ENCODE measurements at regions not wholly inside any gene's neighbourhood (a gene's known extent, or its start where the extent isn't known, plus 50 kb on each side); places are given as distances from the start of the nearest gene placed in this dataset.

DNA sequence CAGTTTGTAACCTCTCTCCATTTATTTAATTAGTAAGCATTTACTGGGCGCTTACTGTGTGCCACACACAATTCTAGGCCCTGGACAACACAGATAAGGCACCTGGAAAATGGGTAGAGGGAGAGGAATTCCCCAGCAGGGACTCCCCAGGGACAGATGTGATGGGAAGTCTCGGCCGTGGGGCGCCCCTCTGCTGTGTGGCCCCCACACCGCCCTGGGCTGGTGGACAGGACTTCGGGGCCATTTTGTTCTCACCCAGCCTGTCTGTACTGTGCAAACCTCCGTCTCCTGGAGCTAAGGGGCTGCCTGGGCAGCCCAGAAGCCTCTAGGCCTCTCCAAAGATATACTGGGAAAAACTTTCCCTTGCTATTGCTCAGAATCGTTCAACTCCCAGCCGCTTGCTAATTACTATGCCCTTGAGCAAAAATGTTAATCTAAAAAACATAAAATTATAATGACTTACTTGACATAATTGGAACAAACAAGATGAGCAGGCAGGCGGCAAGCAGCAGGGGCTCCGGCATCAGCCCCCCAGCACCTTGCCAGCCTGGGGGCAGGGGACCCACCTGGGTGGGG, 64.4 kb upstream of the NCOR2 start:
- peaks cover 8% of the 10 kb centered on the region for H3K4me1 Mint-ChIP-seq (ENCODE audit: low read depth)
- H3K27ac Mint-ChIP-seq, result no peak overlapping the region
- no peaks in the 10 kb centered on the region for H3K27me3 Mint-ChIP-seq (ENCODE audit: low read depth)
- H3K36me3 Mint-ChIP-seq (ENCODE audit: low read depth), result peaks cover 2% of the 10 kb centered on the region
- H3K9me3 Mint-ChIP-seq, result peaks cover 4% of the 10 kb centered on the region
- no peak overlapping the region for H3K4me3 Mint-ChIP-seq

DNA sequence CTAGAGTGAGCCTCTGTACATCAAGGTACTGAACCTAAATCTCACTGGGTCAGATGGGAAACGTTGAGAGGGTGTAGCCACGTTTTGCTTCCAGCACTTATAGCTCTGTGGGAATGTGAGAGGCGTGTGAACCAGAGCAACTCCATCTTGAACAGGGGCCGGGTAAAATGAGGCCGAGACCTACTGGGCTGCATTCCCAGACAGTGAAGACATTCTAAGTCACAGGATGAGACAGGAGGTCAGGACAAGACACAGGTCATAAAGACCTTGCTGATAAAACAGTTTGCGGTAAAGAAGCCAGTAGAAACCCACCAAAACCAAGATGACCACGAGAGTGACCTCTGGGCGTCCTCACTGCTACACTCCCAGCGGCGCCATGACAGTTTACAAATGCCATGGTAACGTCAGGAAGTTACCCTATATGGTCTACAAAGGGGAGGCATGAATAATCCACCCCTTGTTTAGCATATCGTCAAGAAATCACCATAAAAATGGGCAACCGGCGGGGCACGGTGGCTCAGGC, 63.4 kb upstream of the NCOR2 start:
- no peak overlapping the region for H3K4me3 Mint-ChIP-seq

DNA sequence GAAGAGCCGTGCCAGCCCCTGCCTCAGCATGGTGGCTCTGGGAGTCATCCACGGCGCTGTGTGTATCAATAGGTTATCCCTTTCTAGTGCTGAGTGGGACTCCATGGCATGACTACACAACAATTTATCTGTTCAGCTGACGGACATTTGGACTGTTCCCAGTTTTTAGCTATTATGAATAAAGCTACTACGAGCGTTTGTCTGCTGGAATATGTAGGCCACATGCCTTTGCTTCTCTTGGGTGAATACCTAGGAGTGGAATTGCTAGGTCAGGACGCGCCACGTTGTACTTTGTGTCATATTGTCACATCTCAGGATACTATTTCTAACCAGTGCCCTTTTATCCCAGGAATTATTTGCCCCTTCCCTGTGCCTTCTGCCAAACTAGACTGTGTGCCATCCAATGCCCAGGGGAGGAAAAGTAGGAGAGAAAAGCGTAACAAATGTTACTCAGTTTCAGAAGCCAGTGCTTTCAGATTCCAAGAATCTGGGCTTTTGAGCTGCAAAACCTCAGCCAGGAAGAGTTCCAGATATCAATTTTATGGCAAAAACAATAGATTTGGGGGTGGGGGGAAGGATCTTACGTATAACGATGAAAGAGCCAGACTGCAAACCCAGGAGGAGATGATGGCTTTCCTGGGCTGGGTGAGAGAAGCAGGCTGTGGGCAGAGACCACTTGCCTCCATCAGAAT, 62.5 kb upstream of the NCOR2 start:
- no peak overlapping the region for H3K27ac Mint-ChIP-seq
- no peak overlapping the region for H3K4me3 Mint-ChIP-seq
- no peaks in the 10 kb centered on the region for H3K4me1 Mint-ChIP-seq (ENCODE audit: low read depth)
- H3K36me3 Mint-ChIP-seq (ENCODE audit: low read depth), result no peaks in the 10 kb centered on the region
- H3K9me3 Mint-ChIP-seq, result no peaks in the 10 kb centered on the region
- peaks cover 3% of the 10 kb centered on the region for H3K27me3 Mint-ChIP-seq (ENCODE audit: low read depth)

More for the DNA sequence above, 63.4 kb upstream of the NCOR2 start:
- Mint-ChIP-seq H3K27ac (no peak overlapping the region), H3K27me3 (ENCODE audit: low read depth) (no peaks in the 10 kb centered on the region), H3K4me1 (ENCODE audit: low read depth) (no peaks in the 10 kb centered on the region), H3K36me3 (ENCODE audit: low read depth) (no peaks in the 10 kb centered on the region), H3K9me3 (peaks cover under 1% of the 10 kb centered on the region)

GRCh38 chr12:124629117-124629516, 61.7 kb upstream of the NCOR2 start:
- no peak overlapping the region for H3K27ac Mint-ChIP-seq
- H3K9me3 Mint-ChIP-seq, result no peaks in the 10 kb centered on the region
- no peak overlapping the region for H3K4me3 Mint-ChIP-seq
- peaks cover 3% of the 10 kb centered on the region for H3K27me3 Mint-ChIP-seq (ENCODE audit: low read depth)
- H3K4me1 Mint-ChIP-seq (ENCODE audit: low read depth), result no peaks in the 10 kb centered on the region
- H3K36me3 Mint-ChIP-seq (ENCODE audit: low read depth), result no peaks in the 10 kb centered on the region

- Mint-ChIP-seq H3K4me3 (no peak overlapping the region), H3K9me3 (no peaks in the 10 kb centered on the region), H3K36me3 (ENCODE audit: low read depth) (no peaks in the 10 kb centered on the region), H3K27ac (no peak overlapping the region), H3K27me3 (ENCODE audit: low read depth) (peaks cover 3% of the 10 kb centered on the region), H3K4me1 (ENCODE audit: low read depth) (no peaks in the 10 kb centered on the region)
These were observed 60.5 kb upstream of the NCOR2 start for GRCh38 chr12:124627956-124628355.

DNA sequence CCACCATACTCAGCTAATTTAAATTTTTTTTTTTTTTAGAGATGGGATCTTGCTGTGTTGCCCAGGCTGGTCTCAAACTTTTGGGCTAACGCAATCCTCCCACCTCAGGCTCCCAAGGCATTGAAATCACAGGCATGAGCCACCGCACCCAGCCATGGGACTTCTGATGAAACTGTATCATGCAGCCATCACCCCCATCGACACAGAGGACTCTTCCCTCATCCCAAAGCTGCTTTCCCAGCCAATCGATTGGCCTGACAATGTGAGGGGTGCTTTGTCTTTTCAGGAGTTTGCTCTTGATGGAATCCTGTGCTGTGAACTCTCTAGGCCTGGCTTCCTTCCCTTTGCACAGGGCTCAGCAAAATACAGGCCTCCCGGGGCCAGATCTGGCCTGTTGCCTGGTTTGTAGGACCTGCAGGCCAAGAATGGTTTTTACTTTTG, 59.6 kb upstream of the NCOR2 start:
- no peaks in the 10 kb centered on the region for H3K4me1 Mint-ChIP-seq (ENCODE audit: low read depth)
- no peaks in the 10 kb centered on the region for H3K36me3 Mint-ChIP-seq (ENCODE audit: low read depth)
- H3K4me3 Mint-ChIP-seq, result no peak overlapping the region
- no peak overlapping the region for H3K27ac Mint-ChIP-seq
- H3K9me3 Mint-ChIP-seq, result no peaks in the 10 kb centered on the region
- peaks cover 3% of the 10 kb centered on the region for H3K27me3 Mint-ChIP-seq (ENCODE audit: low read depth)

DNA sequence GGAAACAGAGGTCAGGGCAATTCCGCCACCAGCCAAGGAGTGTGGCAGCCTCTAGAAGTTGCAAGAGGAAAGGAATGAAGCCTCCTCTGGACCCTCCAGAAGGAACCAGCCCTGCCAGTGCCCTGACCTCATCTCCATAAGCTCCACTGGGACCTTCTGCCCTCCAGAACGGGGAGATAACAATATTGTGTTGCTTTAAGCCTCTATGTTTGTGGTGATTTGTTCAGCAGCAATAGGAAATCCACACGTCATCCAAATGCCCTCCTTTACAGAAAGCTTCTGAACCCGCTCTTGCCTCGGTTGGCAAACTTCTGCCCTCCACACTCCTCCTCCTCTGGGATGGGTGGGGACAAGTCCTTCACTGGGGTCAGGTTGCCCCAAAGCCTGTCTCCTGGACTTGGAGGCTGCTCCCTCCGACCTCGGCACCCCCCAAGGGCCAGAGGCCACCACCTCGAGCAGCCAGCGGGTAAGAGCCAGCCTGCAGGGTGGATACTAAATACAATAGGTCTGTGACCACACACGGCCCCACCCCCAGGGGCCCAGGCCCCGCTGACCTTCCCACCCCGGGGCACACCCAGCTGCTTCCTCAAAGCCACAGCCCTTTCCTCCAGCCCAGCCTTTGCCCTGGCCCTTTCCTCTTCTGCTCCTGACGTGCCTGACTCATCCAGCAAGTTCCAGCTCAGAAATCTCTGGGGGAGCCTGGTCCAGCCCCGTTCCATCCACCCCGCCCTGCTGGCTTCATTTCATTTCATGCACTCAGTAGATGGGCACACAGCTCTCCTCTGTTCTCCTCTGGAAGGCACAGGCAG, 58.7 kb upstream of the NCOR2 start:
- peaks cover 3% of the 10 kb centered on the region for H3K27me3 Mint-ChIP-seq (ENCODE audit: low read depth)
- H3K27ac Mint-ChIP-seq, result no peak overlapping the region
- no peaks in the 10 kb centered on the region for H3K4me1 Mint-ChIP-seq (ENCODE audit: low read depth)
- no peak overlapping the region for H3K4me3 Mint-ChIP-seq
- H3K9me3 Mint-ChIP-seq, result no peaks in the 10 kb centered on the region
- no peaks in the 10 kb centered on the region for H3K36me3 Mint-ChIP-seq (ENCODE audit: low read depth)

DNA sequence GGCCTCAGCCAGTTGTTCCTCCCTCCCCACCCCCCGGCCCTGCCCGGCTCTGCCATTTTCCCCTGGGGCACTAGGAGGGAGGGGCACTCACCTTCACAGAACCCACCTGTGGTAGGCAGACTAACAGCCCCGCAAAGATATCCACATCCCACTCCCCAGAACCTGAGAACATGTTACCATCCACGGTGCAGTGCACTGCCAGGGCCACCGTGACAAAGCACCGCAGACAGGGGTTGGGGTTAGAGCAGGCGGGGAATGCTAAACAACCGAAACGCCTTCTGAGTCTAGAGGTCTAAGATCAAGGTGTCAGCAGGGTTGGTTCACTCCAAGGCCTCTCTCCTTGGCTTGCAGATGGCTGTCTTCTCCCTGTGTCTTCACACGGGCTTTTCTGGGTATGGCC, 57.4 kb upstream of the NCOR2 start:
- Mint-ChIP-seq H3K36me3 (ENCODE audit: low read depth) (no peaks in the 10 kb centered on the region), H3K4me3 (no peak overlapping the region), H3K27me3 (ENCODE audit: low read depth) (peaks cover 3% of the 10 kb centered on the region), H3K4me1 (ENCODE audit: low read depth) (no peaks in the 10 kb centered on the region), H3K9me3 (no peaks in the 10 kb centered on the region), H3K27ac (no peak overlapping the region)

DNA sequence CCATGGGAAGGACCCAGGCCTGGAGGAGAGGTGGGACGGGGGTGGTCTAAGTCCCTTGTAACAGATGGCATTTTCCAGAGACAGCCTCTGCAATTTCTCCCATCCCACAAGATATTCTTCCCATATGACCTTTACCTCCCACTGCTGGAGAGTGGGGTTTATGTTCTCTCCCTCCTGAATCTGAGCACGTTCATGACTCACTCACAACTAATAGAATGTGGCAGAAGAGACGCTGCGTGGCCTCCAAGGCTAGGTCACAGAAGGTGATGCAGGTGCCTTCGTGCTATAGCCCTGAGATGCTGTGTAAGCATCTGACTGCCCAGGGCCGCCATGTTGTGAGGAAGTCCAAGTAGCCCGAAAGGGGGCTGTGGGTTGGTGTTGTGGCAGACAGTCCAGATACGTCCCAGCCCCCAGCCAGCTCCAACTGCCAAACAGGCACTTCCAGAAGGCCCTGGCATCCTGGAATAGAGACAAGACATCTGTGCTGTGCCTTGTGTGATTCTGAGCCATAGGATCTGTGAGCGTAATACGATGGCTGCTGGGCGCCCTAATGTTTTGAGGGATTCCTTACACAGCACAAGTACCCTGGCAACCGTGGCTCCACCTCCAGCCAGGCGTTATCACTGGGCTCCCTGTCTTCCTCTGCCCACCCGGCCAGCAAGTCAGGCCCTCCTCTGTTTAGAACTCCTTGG, 56.1 kb upstream of the NCOR2 start:
- H3K4me3 Mint-ChIP-seq, result no peak overlapping the region
- H3K9me3 Mint-ChIP-seq, result no peaks in the 10 kb centered on the region
- H3K27ac Mint-ChIP-seq, result no peak overlapping the region
- H3K36me3 Mint-ChIP-seq (ENCODE audit: low read depth), result no peaks in the 10 kb centered on the region
- H3K4me1 Mint-ChIP-seq (ENCODE audit: low read depth), result no peaks in the 10 kb centered on the region
- peaks cover 3% of the 10 kb centered on the region for H3K27me3 Mint-ChIP-seq (ENCODE audit: low read depth)

GRCh38 chr12:124622764-124623163, 55.4 kb upstream of the NCOR2 start:
- Mint-ChIP-seq H3K36me3 (ENCODE audit: low read depth) (no peaks in the 10 kb centered on the region), H3K4me1 (ENCODE audit: low read depth) (no peaks in the 10 kb centered on the region), H3K27ac (no peak overlapping the region), H3K4me3 (no peak overlapping the region), H3K9me3 (no peaks in the 10 kb centered on the region), H3K27me3 (ENCODE audit: low read depth) (peaks cover 3% of the 10 kb centered on the region)

- Mint-ChIP-seq H3K36me3 (ENCODE audit: low read depth) (no peaks in the 10 kb centered on the region), H3K4me3 (no peak overlapping the region), H3K4me1 (ENCODE audit: low read depth) (no peaks in the 10 kb centered on the region), H3K27ac (no peak overlapping the region), H3K27me3 (ENCODE audit: low read depth) (peaks cover 3% of the 10 kb centered on the region), H3K9me3 (no peaks in the 10 kb centered on the region)
These were observed 54.9 kb upstream of the NCOR2 start for GRCh38 chr12:124622331-124622730.

GRCh38 chr12:124621296-124621660, 53.9 kb upstream of the NCOR2 start:
- Mint-ChIP-seq H3K4me1 (ENCODE audit: low read depth) (no peaks in the 10 kb centered on the region), H3K36me3 (ENCODE audit: low read depth) (no peaks in the 10 kb centered on the region), H3K27ac (no peak overlapping the region), H3K4me3 (no peak overlapping the region), H3K27me3 (ENCODE audit: low read depth) (peaks cover 3% of the 10 kb centered on the region), H3K9me3 (no peaks in the 10 kb centered on the region)

DNA sequence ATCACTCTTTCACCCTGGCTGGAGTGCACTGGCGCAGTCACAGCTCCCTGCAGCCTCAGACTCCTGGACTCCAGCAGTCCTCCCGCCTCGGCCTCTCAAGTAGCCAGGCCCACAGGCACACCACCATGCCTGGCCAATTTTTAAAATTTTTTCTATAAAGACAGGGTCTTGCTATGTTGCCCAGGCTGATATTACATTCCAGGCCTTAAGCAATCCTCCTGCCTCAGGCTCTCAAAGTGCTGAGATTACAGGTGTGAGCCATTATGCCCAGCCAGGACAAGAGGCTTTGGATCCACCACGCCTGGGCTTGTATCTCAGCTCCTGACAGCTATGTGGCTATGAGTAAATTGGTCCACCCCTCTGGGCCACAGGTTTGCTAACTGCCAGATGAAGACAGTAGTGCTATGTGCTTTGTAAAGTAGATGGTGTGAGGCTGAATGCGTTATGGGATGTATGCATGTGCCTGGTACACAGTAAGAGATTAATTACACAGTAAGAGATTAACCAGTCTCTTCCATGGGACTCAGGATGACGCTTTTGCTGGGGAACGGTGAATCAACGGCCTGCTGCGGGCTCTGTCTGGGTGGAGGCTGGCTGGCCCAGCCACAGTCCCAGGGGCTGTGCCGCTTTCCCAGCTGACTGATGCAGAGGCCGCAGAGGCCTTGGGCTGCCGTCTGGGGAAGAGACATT, 53.3 kb upstream of the NCOR2 start:
- Mint-ChIP-seq H3K27me3 (ENCODE audit: low read depth) (peaks cover 3% of the 10 kb centered on the region), H3K27ac (no peak overlapping the region), H3K9me3 (no peaks in the 10 kb centered on the region), H3K4me1 (ENCODE audit: low read depth) (no peaks in the 10 kb centered on the region), H3K4me3 (no peak overlapping the region), H3K36me3 (ENCODE audit: low read depth) (no peaks in the 10 kb centered on the region)

DNA sequence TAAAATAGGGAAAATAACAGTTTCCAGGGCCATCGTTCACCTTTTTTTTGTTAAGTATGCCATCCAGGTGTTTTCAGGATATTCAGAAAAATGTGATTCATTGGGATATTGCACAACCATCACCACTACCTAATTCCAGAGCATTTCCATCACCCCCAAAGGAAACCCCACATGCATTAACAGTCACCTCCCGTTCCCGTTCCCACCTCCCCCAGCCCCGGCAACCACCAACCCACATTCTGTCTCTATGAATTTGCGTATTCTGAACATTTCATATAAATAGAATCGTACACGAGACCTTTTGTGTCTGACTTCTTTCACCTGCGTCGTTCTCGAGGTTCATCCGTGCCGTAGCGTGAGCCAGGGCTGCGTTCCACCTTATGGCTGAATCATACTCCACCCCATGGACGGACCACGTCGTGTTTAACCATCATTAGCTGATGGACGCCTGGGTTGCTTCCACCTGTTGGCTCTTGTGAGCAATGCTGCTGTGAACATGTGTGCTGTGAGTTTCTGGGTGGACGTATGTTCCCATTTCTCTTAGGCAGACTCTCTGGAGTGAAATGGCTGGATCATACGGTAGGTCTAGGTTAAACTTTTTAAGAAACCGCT, 51.0 kb upstream of the NCOR2 start:
- peaks cover 5% of the 10 kb centered on the region for H3K9me3 Mint-ChIP-seq
- no peak overlapping the region for H3K4me3 Mint-ChIP-seq
- no peaks in the 10 kb centered on the region for H3K27me3 Mint-ChIP-seq (ENCODE audit: low read depth)
- no peaks in the 10 kb centered on the region for H3K36me3 Mint-ChIP-seq (ENCODE audit: low read depth)
- no peak overlapping the region for H3K27ac Mint-ChIP-seq
- no peaks in the 10 kb centered on the region for H3K4me1 Mint-ChIP-seq (ENCODE audit: low read depth)

All from T-helper 1 cell treated with Interleukin-12 subunit alpha and Interleukin-12 subunit beta and Interleukin-4 antibody, amounts not matched to agents 30 μg/mL and 1 μg/mL, for 36 hours (primary cell).